BE2C (cell line): ENCODE measurements at regions not wholly inside any gene's neighbourhood (a gene's known extent, or its start where the extent isn't known, plus 50 kb on each side); places are given as distances from the start of the nearest gene placed in this dataset.

Experiments used
- DNase-seq: peaks from one replicate; pipeline ENCODE4 v3.0.0-alpha.2; 2020
- H3K27me3 ChIP-seq: fragments of 250-450 bp; sonication (Bioruptor Pico); 2 replicates; pipeline ENCODE4 v1.5.1; 2020; ENCODE audit warnings: mild to moderate bottlenecking
- H3K36me3 ChIP-seq: fragments of 250-450 bp; sonication (Bioruptor Pico); 2 replicates; pipeline ENCODE4 v1.5.1; 2020; ENCODE audit warnings: mild to moderate bottlenecking
- H3K4me1 ChIP-seq: fragments of 250-450 bp; sonication (Bioruptor Pico); 2 replicates; pipeline ENCODE4 v1.5.1; 2020
- H3K4me3 ChIP-seq: 2 replicates; pipeline ENCODE4 v1.5.1; 2011; ENCODE audit warnings: low read depth, low read length
- H3K9me3 ChIP-seq: fragments of 250-450 bp; sonication (Bioruptor Pico); 2 replicates; pipeline ENCODE4 v1.5.1; 2020
- TF ChIP-seq, protein P1 (sequence below): IDR thresholded peaks from 2 replicates; pipeline ENCODE4 v1.5.1; 2012; ENCODE audit warnings: mild to moderate bottlenecking, low read depth, low read length

- no peaks in the 10 kb centered on the region for H3K27me3 ChIP-seq
- peak; percentile 93 for DNase-seq
- no peaks in the 10 kb centered on the region for H3K9me3 ChIP-seq
- TF ChIP-seq, protein P1, sequence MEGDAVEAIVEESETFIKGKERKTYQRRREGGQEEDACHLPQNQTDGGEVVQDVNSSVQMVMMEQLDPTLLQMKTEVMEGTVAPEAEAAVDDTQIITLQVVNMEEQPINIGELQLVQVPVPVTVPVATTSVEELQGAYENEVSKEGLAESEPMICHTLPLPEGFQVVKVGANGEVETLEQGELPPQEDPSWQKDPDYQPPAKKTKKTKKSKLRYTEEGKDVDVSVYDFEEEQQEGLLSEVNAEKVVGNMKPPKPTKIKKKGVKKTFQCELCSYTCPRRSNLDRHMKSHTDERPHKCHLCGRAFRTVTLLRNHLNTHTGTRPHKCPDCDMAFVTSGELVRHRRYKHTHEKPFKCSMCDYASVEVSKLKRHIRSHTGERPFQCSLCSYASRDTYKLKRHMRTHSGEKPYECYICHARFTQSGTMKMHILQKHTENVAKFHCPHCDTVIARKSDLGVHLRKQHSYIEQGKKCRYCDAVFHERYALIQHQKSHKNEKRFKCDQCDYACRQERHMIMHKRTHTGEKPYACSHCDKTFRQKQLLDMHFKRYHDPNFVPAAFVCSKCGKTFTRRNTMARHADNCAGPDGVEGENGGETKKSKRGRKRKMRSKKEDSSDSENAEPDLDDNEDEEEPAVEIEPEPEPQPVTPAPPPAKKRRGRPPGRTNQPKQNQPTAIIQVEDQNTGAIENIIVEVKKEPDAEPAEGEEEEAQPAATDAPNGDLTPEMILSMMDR: no peak
- H3K36me3 ChIP-seq: no peaks in the 10 kb centered on the region
- peak overlapping the region; percentile 14; the same call in 1 of the 2 replicates for H3K4me3 ChIP-seq
- peaks cover 39% of the 10 kb centered on the region for H3K4me1 ChIP-seq
Observed at GRCh38 chr2:43041661-43042360, 184.6 kb downstream of the ZFP36L2 start.

- DNase-seq: no peak
- H3K36me3 ChIP-seq: no peaks in the 10 kb centered on the region
- TF ChIP-seq, protein P1: no peak
- H3K4me3 ChIP-seq: no peak overlapping the region
- H3K9me3 ChIP-seq: no peaks in the 10 kb centered on the region
- H3K27me3 ChIP-seq: no peaks in the 10 kb centered on the region
- H3K4me1 ChIP-seq: peaks cover 35% of the 10 kb centered on the region
Observed at GRCh38 chr2:43041173-43041591, 185.2 kb downstream of the ZFP36L2 start.

GRCh38 chr2:43040084-43040854 is 186.1 kb downstream of the ZFP36L2 start:
- Histone ChIP-seq H3K4me1 (peaks cover 33% of the 10 kb centered on the region), H3K4me3 (no peak overlapping the region), H3K27me3 (no peaks in the 10 kb centered on the region), H3K36me3 (no peaks in the 10 kb centered on the region), H3K9me3 (no peaks in the 10 kb centered on the region)
- TF ChIP-seq, protein P1: no peak
- no peak for DNase-seq

DNA sequence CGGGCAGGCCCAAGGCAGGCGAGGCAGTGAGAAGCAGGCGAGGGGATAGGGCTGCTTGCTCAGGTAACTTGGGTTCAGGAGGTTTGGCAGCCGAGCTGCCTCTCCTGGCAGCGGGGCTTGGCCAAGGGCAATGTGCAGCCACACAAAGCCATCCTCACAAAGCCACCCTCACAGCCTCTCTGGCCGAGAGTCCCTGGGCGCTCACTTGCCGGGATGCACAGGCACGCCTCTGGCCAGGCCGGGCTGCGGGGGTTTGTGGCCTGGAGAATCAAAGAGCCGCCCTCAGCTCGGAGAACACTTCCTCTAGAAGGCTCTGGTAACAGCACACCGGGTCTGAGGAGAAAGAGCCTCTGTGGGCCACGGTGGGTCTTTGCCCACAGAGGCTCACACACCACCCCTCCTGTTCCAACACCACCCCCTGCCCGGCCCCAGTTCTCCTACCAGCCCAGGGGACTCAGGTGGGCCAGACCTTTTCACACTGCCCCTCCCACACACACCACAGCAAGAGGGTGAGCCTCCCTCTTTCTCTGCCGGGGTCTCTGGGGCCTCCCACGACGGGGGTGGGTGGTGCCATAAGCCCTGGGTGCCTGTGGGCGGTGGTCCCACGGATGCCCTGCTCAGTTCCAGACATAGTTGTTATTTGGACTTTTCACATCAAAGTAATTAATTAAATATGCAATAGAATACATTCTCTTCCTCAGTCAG is 186.9 kb downstream of the ZFP36L2 start:
- H3K9me3 ChIP-seq: no peaks in the 10 kb centered on the region
- H3K4me3 ChIP-seq: no peak overlapping the region
- no peak for DNase-seq
- peaks cover 33% of the 10 kb centered on the region for H3K4me1 ChIP-seq
- TF ChIP-seq, protein P1: no peak
- no peaks in the 10 kb centered on the region for H3K36me3 ChIP-seq
- no peaks in the 10 kb centered on the region for H3K27me3 ChIP-seq

DNA sequence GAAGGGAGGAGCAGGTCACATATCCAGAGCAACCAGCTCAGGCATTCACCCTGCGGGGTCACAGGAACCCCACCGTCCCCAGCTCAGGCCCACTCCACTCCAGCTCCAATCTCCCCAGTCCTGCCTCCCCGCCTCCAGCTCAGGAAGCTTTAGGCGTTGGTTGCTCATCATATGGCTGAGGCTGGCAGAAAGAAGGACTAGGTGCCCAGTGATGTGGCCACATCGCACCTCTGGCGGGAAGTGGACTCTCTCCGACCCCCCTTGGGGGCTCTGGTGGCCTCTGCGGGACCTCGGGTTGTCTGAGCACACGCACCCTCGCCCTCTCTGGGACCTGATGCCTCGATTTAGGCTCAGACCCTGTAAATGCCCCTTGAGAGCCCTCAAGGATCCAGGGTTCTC is 187.7 kb downstream of the ZFP36L2 start:
- Histone ChIP-seq H3K36me3 (no peaks in the 10 kb centered on the region), H3K9me3 (no peaks in the 10 kb centered on the region), H3K27me3 (no peaks in the 10 kb centered on the region), H3K4me1 (peaks cover 33% of the 10 kb centered on the region), H3K4me3 (no peak overlapping the region)
- DNase-seq: no peak
- TF ChIP-seq, protein P1: no peak
